Left kidney (tissue), 1 donor: ENCODE measurements at regions not wholly inside any gene's neighbourhood (a gene's known extent, or its start where the extent isn't known, plus 50 kb on each side); places are given as distances from the start of the nearest gene placed in this dataset.

ENCODE experiments used
- DNase-seq: peaks from one replicate; pipeline ENCODE4 v3.0.0-alpha.2; 2013

DNA sequence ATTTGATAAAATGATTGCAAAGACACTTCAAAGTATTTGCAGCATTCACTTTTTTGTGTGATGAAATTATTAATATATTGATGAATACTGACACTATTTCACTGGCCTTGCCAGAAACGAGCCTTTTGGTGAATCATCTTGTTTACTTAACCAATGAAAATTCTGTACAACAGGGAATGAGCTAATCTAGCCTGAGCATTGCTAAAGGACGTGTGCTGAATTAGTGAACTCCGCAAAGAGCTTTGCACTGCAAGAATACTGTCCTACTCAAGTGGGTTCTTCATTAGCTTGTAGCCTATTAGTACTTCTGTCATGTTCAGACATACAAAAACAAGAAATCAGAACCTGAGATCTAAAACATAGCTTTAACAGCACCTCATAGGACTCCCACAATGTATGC, 172.0 kb upstream of the NRSN1 start:
- DNase-seq = no peak

DNA sequence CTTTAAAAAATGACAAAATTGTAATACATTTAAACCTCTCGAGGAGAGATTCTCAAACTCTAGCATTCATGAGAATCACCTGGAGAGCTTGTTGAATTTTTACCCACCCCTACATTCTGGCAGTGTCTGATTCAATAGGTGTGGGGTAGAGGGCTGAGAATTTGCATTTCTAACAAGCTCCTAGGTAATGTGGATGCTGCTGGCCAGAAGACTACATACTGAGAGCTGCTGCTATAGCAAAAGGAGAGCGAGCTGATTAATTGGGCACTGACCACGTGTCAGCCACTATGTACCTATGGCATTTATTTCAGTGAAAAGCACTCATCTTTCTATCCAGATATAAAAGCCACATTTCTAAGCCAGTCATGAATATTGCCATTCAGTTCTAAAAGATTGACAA, 169.0 kb upstream of the NRSN1 start:
- no peak for DNase-seq

DNA sequence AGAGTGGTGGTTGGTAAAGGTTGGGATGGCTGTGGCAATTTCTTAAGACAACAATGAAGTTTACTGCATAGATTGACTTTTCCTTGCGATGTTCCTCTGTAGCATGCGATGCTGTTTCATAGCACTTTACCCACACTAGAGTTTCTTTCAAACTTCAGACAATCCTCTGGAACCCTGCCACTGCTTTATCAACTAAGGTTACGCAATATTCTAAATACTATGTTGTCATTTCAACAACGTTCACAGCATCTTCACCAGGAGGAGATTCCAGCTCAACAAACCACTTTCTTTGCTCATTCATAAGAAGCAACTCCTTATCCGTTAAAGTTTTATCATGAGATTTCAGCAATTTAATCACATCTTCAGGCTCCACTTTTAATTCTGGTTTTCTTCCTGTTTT, 161.2 kb upstream of the NRSN1 start:
- no peak for DNase-seq

DNA sequence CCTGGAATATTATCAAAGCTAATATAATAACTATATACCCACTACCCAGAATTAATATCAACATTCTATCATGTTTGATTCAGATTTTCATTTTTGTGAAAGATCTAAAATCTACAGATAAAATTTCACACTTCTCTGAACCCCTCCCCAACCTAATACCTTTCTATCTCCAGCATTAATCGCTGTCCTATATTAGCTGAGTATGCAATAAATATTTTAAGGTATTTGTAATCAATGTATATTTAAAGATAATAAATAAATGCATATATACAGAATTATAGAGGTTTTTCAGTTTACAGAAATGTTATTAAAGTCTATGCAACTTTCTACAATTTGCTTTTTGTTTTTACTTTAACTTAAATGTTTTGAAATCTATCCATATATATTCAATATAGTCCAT, 156.7 kb upstream of the NRSN1 start:
- DNase-seq = no peak

DNA sequence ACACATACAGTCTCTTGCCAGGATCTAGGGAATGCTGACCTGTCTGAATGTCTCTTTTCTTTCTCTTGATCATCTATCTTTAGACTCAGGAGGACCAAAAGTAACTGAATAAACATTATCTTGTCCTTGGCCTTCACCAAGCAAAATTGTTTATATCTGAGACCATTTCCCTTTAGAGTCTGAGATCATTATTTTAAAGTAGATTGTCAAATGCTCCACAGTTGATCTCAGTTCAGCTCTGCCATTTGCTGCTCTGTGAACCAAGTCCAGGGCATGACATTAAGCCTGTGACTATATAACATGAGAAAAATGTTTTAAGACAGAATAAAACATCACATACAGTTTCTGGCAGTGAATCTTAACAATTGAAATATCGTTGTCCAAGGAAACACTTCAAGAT, 148.3 kb upstream of the NRSN1 start:
- no peak for DNase-seq

DNA sequence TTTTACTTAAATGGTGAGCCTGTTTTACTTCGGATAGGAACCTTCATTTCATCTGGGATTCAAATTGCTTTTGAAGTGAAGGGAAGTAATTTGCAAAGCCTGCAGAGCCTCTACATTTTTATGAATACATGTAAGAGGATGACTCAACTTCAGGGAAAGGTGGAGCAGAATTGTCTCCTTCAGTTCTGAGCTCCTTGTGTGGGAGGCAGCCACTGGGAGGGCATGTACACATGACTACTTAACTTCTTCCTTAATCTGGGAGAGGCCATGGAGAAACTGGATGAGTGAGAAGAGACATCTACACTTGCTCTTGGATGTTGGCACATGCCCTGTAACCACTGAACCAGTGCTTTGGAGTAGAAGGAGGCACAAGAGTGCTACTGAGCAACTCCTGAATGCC, 145.1 kb upstream of the NRSN1 start:
- no peak for DNase-seq

DNA sequence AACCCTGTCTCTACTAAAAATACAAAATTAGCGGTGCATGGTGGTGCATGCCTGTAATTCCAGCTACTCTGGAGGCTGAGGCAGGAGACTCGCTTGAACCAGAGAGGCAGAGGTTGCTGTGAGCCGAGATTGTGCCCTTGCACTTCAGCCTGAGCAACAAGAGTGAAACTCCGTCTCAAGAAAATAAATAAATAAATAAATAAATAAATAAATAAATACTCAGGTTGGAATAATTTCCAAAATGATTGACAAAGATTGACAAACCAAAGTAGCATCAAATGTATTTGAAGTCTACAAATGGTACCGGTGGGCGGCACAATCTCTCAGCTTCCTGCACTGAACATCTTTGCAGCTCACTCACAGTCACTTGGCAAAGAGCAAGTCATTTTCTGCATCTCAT, 144.1 kb upstream of the NRSN1 start:
- DNase-seq = no peak

DNA sequence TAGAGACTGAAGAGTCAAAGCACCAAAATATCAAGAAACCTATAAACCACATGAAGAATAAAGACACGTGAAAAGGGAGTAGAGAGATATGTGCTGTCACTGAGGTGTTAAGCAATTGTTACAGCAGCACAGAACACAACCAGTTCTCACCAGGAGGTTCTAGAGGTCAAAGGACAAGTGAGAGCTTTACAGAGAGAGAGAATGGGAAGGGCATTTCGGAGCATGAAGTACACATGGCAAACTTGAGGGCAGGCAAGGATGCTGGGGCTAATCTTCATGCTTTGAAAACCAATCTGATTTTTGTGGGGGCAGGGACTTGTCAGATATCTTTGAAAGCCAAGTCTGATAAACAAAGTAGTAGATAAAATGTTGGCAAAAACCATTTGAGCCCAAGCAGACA, 142.3 kb upstream of the NRSN1 start:
- no peak for DNase-seq

DNA sequence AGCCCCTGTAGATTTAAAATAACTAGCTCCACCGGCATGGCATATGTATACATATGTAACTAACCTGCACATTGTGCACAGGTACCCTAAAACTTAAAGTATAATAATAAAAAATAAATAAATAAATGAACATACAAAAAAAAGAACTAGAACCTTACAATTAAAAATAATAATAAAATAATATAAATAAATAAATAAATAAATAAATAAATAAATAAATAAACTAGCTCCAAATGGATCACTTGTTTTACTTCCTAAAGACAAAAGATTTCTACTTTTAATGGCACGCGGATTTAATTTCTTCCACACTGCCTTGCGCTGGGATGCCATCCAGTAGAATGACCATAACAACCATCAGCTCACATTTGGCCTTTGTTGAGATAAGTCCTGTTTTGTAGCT, 141.0 kb upstream of the NRSN1 start:
- no peak for DNase-seq

DNA sequence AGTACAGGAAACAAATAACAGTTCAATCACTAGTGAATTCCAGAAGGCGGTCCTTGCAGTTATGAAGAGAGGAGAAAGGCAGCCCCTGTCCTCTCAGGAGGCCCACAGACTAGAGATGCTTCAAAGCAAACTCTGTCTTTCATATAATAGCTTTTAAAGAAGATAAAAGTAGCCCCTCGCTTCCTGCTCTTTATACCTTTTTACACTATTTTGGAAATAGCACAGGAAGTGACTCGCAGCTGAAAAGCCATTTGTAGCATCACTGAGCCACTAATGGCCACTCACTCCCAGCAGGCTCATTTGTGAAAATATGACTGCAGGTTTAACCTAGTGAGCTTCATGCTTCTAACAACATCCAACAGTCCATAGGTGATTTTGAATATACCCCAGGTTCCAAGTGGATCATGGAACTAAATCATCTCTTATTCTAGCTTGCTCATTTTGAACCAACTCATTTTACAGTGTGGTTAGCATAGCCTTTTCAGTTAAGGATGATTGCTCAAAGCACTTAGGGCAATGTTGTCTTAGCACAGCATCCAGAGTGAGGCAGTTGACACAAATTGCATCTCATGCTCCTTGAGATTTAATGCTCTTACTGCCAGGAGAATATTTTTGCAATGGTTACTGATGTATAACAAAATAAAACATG, 136.0 kb upstream of the NRSN1 start:
- no peak for DNase-seq

DNA sequence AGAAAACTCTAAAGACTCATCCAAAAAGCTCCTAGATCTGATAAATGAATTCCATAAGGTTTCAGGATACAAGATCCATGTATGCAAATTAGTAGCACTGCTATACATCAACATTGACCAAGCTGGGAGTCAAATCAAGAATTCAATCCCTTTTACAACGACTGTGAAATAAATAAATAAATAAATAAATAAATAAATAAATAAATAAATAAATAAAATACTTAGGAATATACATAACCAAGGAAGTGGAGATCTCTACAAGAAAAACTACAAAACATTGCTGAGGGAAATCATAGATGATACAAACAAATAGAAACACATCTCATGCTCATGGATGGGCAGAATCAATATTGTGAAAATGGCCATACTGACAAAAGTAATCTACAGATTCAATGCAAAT, 132.0 kb upstream of the NRSN1 start:
- DNase-seq = no peak

DNA sequence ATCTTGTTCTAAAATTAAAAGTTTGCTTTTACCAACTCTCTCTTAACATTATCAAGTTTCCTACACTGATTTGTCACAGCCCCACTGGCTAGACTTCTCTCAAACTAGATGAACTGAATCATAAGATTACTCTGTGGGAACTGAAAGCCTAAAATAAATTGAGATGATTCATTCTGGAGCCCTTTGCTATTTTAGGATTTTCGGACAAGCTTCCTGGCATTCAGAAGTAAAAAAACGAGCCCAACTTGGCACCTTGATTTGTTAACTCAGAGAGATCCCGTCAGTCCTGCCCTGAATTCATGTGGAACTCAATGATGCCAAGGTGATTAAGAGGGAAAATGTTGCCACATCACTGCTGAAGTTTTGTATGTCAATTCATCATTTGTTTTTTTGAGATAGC, 122.0 kb upstream of the NRSN1 start:
- DNase-seq = no peak

DNA sequence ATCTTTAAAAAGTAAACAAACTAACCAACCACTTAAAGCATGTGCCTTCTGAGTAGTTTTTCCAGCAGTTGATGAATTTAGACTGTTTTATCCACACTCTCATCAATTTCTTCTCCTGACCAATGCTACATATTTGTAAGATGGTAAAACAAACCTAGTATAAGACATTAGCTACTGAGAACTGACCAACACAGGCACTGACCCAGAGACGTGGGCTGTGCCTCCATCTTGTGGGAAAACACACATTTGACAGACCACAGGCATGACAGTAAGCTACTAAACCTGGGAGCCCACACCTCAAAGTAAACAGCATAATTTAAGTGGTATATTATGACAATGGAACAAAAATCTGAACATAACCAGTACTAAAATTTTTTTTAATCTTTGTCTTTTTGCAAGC, 121.4 kb upstream of the NRSN1 start:
- no peak for DNase-seq

DNA sequence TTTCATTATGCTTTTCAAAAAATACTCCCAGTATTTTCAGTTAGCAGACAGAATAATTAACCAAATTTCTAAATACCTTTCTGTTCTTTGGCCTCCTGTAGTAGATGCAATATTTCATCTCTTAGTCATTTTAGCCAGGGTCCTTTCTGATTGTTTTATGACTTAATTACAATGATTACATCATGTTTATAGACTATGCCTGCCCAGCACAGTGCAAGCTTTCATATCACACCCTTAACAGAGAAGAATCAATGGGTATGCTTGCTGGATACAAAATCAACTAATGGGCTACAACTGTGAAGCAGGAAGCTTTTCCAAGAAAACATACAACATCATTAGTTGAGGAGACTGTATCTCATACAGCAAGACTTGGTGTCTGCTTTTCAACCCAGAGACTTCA, 119.8 kb upstream of the NRSN1 start:
- no peak for DNase-seq

DNA sequence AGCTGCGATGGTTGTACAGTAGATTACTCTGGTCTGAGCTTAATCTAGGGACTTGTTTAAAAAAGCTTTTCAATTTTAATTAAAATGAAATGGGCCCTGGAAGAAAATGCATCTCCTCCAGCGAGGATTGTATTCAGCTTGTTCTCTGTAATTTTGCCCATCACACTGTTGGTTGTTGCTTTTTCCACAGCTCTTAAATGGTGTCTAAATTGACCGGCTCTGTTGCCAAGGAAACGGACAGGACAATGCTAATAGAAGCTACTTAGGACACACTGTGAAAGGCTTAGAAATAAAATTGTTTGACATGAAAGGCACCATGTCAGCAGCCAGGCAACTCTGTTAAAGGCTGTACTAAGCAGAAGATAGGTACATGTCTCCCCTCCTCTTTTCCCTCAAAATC, 116.7 kb upstream of the NRSN1 start:
- no peak for DNase-seq

DNA sequence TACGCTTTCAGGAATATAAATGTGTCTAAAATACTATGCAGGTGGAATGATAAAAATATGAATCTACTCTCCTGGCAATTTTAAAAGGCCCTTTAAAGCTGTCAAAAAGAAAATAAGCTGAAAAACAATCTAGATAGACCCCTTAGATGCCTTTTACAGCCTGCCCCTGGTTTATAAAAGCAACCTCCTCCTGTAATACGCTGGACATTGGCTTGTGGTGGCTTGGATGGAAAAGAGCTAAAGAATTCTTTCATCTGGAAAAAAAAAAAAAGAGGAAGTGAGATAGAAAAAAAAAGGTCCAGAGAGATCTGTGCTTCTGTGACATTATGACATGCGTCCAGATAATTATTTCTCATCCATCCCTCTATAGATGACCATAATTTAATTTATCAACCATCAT, 115.9 kb upstream of the NRSN1 start:
- no peak for DNase-seq

DNA sequence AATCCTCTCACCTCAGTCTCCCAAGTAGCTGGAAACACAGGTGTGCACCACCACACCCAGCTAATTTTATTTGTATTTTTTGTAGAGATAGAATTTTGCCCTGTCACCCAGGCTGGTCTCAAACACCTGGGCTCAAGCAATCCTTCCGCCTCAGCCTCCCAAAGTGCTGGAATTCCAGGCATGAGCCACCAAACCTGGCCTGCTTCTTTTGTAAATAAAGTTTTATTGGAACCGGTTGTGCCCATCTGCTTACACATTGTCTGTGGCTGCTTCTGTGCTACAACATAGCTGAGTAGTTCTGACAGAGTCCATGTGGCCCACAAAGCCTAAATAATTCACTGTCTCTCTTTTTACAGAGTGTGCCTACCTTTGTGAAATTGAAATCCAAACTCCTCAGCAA, 109.7 kb upstream of the NRSN1 start:
- no peak for DNase-seq

DNA sequence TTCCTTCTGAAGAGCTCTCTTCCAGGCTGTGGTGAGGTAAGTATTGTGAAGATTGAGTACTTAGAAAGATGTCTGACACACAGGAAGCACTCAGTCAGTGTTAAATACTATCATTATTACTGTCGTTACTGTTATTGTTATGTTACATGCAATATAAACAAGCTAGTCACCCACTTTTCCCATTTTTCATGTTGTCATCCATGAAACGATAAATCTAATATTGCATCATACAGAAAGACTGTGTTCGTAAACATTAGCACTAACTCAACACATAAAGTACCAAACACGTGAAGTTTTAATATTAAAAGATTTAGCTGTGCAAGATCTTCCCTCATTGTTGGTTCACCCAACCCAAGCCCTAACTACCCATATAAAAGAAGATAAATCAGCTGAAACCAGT, 109.2 kb upstream of the NRSN1 start:
- no peak for DNase-seq

DNA sequence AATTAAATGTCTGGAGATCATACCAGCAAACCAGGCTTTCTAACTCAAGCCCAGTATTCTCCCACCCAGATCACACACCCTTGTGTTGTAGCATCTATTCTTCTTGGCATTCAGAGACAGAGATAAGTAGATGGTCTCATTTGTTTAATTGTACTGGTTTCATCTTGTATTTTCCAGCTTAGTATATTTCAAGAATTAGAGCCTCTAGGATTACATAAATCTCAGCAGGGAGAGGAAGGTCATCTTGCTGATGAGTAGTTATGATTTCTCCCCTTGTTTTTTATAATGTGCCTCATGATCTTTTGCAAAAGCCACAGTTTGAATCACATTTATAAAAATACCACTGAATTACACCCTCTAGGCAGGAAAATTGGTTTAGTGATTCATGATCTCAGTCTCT, 106.6 kb upstream of the NRSN1 start:
- no peak for DNase-seq

DNA sequence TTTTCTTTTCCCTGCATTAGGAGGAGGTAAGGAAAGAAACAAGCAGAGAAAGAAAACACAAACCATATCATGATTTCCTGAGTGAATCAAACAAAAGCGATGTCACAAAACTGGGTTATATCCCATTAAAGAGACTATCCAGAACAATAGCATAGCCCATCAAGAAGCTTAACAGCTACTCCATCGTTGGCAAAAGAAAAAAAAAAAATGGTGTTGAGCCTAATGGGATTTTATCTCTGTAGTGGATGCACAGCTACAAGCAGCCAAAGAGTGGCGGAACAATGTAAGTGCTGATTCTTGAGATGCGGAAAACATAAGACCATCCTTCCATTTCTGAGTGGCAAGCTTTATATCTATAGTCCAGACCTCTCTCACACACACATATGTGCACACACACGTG, 106.2 kb upstream of the NRSN1 start:
- no peak for DNase-seq

DNA sequence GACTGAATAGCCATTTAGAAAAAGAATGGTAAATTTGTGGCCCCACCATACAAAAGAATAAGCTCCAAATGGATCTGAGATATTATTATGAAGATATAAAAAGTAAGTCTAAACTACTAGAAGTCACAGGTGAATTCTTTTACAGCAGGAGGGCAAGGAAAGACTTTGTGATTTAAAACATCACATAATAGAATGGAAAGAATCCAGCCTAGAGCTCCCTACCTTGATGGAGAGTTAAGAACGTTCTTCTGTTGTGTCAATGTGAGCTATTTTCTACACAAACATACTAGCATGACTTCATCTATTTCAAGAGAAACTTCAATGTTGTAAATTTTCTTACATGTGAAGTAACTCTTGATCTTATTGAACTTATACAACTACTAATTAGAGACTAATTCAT, 100.0 kb upstream of the NRSN1 start:
- DNase-seq = no peak

DNA sequence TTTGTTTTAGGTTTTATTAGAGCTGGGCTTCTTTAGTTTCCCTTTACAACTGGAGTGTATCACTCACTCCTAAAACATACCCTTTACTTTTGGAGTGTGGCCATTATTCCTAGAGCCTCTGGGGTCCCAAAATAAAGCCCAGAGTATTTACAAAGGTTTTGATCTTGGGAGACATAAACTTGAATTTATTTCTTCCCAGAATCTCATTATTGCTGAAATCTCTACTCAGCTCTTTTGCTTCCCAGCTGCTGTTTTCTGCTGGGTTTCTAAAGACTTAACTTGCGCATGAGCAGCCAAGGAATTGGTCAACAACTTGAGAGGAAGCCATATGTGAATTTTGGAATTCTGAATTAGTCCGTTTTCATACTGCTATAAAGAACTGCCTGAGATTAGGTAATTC, 94.5 kb upstream of the NRSN1 start:
- no peak for DNase-seq

DNA sequence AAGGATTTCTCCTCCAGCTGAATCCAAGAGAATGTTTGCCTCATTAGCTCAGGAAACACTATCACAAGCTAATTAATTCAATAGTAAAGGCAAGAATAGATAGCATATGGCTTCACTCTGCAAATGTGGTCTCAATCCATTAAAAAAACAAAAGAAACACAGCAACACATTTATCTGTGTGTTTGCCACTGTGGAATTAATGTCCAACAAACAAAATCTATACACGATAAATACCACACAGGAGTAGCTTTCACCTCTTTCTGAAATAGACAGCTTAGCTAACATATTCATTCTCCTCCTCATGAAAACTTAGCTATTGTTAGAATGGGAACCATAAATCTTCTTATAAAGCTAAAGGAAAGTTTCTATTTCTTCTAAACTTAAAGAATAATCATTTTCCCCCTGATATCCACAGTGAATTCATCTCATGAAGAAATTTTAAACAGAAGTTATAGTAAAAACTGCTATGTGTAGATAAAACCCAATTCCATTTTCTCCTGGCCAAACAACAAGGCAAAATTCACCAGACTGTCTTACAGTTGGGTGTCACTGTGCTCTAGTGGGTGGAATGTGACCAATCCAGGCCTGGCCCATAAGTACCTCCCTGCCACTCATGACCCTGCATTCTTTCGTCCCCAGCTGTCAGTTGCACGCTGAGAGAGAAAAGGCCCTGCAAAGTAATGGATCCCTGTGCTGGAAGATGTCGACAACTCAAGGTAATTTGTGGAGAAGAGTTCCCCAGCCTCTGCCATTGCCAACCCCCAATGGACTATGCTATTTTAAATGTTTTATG, 92.9 kb upstream of the NRSN1 start:
- no peak for DNase-seq

DNA sequence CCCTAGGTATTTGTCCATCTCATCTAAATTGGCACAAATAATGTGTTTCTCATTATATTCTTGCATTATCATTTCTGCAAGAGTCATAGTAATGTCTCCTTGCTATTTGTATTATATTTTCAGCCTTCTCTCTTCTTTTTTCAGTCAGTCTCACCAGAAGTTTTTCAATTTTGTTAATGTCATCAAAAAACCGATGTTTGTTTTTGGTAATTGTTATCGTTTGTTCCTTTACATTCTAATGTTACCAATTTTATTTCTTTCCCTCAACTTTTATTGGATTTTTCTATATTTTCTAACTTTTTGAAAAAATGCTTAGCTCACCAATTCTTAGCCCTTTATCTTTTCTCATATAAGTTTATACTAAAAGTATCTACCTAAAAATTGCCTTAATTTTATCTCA, 82.2 kb upstream of the NRSN1 start:
- DNase-seq = no peak
